ENCODE measurements at regions not wholly inside any gene's neighbourhood (a gene's known extent, or its start where the extent isn't known, plus 50 kb on each side); places are given as distances from the start of the nearest gene placed in this dataset.

- TF ChIP-seq CTCF (conservative IDR thresholded peaks at IDR 0.05 in 1 of 2, IDR thresholded peaks at IDR 0.05 in 1 of 2; ENCODE audit: low read depth in 1 of 2, low read length in 2 of 2) (no peak), EZH2 (IDR thresholded peaks at IDR 0.05; ENCODE audit: low read length, missing control alignments) (no peak)
- Histone ChIP-seq H4K20me1 (ENCODE audit: control insufficient read depth, extremely low read depth, insufficient read depth, low read length) (no peaks in the 10 kb centered on the region), H3K9ac (ENCODE audit: insufficient read depth, low read length) (no peak overlapping the region), H2AFZ (ENCODE audit: low read length) (no peak overlapping the region), H3K9me3 (ENCODE audit: control insufficient read depth, insufficient read depth, low read depth, low read length) (no peaks in the 10 kb centered on the region), H3K4me1 (ENCODE audit: control insufficient read depth, extremely low read depth, insufficient read depth, low read length) (no peaks in the 10 kb centered on the region), H3K27ac (ENCODE audit: insufficient read depth, low read length) (no peak overlapping the region), H3K4me2 (ENCODE audit: extremely low read depth, insufficient read depth, low read length) (no peak overlapping the region), H3K4me3 (replicated peaks in 1 of 4; ENCODE audit: control extremely low read depth in 1 of 4, insufficient read depth in 1 of 4, low read depth in 3 of 4, low read length in 4 of 4) (no peak overlapping the region), H3K36me3 (ENCODE audit: control insufficient read depth, insufficient read depth, low read length) (no peaks in the 10 kb centered on the region), H3K79me2 (ENCODE audit: control insufficient read depth, insufficient read depth, low read length) (no peaks in the 10 kb centered on the region), H3K27me3 (ENCODE audit: control insufficient read depth, insufficient read depth, low read length) (peaks cover 2% of the 10 kb centered on the region)
- DNase-seq (ENCODE audit: low read depth in 2 of 2): no peak
Observed at GRCh38 chr2:10240911-10241610, 61.6 kb upstream of the HPCAL1 start.

GRCh38 chr2:10241641-10242430 is 60.9 kb upstream of the HPCAL1 start:
- Histone ChIP-seq H3K9ac (ENCODE audit: insufficient read depth, low read length) (no peak overlapping the region), H3K27me3 (ENCODE audit: control insufficient read depth, insufficient read depth, low read length) (peaks cover 4% of the 10 kb centered on the region), H3K9me3 (ENCODE audit: control insufficient read depth, insufficient read depth, low read depth, low read length) (no peaks in the 10 kb centered on the region), H3K4me3 (replicated peaks in 1 of 4; ENCODE audit: control extremely low read depth in 1 of 4, insufficient read depth in 1 of 4, low read depth in 3 of 4, low read length in 4 of 4) (no peak overlapping the region), H3K4me1 (ENCODE audit: control insufficient read depth, extremely low read depth, insufficient read depth, low read length) (no peaks in the 10 kb centered on the region), H4K20me1 (ENCODE audit: control insufficient read depth, extremely low read depth, insufficient read depth, low read length) (no peaks in the 10 kb centered on the region), H3K79me2 (ENCODE audit: control insufficient read depth, insufficient read depth, low read length) (no peaks in the 10 kb centered on the region), H3K36me3 (ENCODE audit: control insufficient read depth, insufficient read depth, low read length) (no peaks in the 10 kb centered on the region), H3K27ac (ENCODE audit: insufficient read depth, low read length) (no peak overlapping the region), H3K4me2 (ENCODE audit: extremely low read depth, insufficient read depth, low read length) (no peak overlapping the region), H2AFZ (ENCODE audit: low read length) (no peak overlapping the region)
- DNase-seq (ENCODE audit: low read depth in 2 of 2): no peak
- no peak for TF ChIP-seq EZH2 (IDR thresholded peaks at IDR 0.05; ENCODE audit: low read length, missing control alignments)
- no peak for TF ChIP-seq CTCF (conservative IDR thresholded peaks at IDR 0.05 in 1 of 2, IDR thresholded peaks at IDR 0.05 in 1 of 2; ENCODE audit: low read depth in 1 of 2, low read length in 2 of 2)

- no peak for DNase-seq (ENCODE audit: low read depth in 2 of 2)
- no peaks in the 10 kb centered on the region for H3K9me3 ChIP-seq (ENCODE audit: control insufficient read depth, insufficient read depth, low read depth, low read length)
- H3K4me1 ChIP-seq (ENCODE audit: control insufficient read depth, extremely low read depth, insufficient read depth, low read length): no peaks in the 10 kb centered on the region
- H3K27ac ChIP-seq (ENCODE audit: insufficient read depth, low read length): no peak overlapping the region
- H3K4me3 ChIP-seq (replicated peaks in 1 of 4; ENCODE audit: control extremely low read depth in 1 of 4, insufficient read depth in 1 of 4, low read depth in 3 of 4, low read length in 4 of 4): no peak overlapping the region
- TF ChIP-seq EZH2 (IDR thresholded peaks at IDR 0.05; ENCODE audit: low read length, missing control alignments) (no peak), CTCF (conservative IDR thresholded peaks at IDR 0.05 in 1 of 2, IDR thresholded peaks at IDR 0.05 in 1 of 2; ENCODE audit: low read depth in 1 of 2, low read length in 2 of 2) (no peak)
- peaks cover 4% of the 10 kb centered on the region for H3K27me3 ChIP-seq (ENCODE audit: control insufficient read depth, insufficient read depth, low read length)
- no peaks in the 10 kb centered on the region for H3K36me3 ChIP-seq (ENCODE audit: control insufficient read depth, insufficient read depth, low read length)
- no peaks in the 10 kb centered on the region for H3K79me2 ChIP-seq (ENCODE audit: control insufficient read depth, insufficient read depth, low read length)
- H4K20me1 ChIP-seq (ENCODE audit: control insufficient read depth, extremely low read depth, insufficient read depth, low read length): no peaks in the 10 kb centered on the region
- no peak overlapping the region for H3K9ac ChIP-seq (ENCODE audit: insufficient read depth, low read length)
- no peak overlapping the region for H3K4me2 ChIP-seq (ENCODE audit: extremely low read depth, insufficient read depth, low read length)
- no peak overlapping the region for H2AFZ ChIP-seq (ENCODE audit: low read length)
Observed at GRCh38 chr2:10242451-10242850, 60.3 kb upstream of the HPCAL1 start.
